GM12872 (cell line): ENCODE measurements at regions not wholly inside any gene's neighbourhood (a gene's known extent, or its start where the extent isn't known, plus 50 kb on each side); places are given as distances from the start of the nearest gene placed in this dataset.

Experiments
- TF ChIP-seq, protein P1 (sequence below): IDR thresholded peaks from 3 replicates; pipeline ENCODE4 v1.5.1; 2011; ENCODE audit warnings: low read depth, mild to moderate bottlenecking, low read length, moderate library complexity; ENCODE audit not compliant: insufficient read depth

GRCh38 chr4:150010525-150011126, 67.6 kb upstream of the DCLK2 start:
- TF ChIP-seq, protein P1, sequence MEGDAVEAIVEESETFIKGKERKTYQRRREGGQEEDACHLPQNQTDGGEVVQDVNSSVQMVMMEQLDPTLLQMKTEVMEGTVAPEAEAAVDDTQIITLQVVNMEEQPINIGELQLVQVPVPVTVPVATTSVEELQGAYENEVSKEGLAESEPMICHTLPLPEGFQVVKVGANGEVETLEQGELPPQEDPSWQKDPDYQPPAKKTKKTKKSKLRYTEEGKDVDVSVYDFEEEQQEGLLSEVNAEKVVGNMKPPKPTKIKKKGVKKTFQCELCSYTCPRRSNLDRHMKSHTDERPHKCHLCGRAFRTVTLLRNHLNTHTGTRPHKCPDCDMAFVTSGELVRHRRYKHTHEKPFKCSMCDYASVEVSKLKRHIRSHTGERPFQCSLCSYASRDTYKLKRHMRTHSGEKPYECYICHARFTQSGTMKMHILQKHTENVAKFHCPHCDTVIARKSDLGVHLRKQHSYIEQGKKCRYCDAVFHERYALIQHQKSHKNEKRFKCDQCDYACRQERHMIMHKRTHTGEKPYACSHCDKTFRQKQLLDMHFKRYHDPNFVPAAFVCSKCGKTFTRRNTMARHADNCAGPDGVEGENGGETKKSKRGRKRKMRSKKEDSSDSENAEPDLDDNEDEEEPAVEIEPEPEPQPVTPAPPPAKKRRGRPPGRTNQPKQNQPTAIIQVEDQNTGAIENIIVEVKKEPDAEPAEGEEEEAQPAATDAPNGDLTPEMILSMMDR, result peak; percentile 46; the same call in 2 of the 3 replicates

- TF ChIP-seq, protein P1, result no peak
These were observed 65.3 kb upstream of the DCLK2 start for GRCh38 chr4:150012851-150013360.

DNA sequence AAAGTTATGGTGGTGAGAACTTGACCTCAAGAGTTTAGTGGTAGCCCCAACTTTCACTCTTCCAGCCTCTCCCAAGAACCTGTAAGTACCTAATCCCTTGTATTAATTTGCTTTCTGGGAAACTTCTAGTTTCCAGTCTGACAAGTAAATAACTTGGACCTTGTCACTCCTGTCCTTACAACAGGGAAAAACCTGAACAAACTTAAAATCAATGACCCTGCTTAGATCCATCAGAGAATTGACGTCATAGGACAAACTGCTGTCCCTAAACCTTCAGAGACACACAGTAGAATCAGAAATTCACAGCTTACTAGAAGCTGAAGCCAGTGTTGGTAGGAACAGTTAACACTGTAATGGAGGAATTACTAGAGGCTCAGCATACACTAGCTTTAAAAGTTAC, 60.0 kb upstream of the DCLK2 start:
- TF ChIP-seq, protein P1, result no peak

DNA sequence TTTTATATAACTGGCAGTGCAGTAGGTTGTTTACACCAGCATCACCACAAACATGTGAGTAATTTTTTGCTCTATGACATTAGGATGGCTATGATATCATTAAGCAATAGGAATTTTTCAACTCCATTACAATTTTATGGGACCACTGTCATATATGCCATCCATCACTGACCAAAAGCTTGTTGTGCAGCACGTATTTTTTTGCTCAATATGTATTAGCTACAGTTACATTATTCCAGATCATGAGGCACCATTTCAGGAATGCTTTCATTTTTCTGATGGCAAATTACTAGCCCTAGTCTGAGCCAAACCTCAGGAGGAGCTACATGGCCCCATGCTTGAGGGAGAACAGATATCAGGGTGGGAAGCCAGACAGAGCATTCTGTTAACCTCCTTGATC, 56.8 kb upstream of the DCLK2 start:
- TF ChIP-seq, protein P1, result no peak

DNA sequence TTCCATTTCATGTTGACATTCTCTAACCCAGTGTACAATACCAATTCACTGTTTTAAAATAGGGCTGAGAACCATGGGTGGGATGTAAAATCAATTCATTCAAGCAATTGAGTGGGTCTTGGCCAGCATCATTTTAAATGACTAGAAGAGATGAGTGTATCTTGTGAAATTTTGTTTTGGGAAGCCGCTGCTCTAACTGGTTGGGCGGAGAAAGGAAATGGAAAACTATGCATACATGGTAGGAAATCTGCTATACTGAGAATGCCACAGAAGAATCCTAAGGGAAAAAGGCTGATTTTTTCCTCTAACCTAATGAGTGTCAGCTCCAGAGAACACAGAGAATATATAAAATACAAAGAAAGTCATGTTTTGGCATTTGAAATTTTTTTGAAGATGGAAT, 54.8 kb upstream of the DCLK2 start:
- TF ChIP-seq, protein P1, result no peak
